Left lung (tissue), 4 donors: ENCODE measurements at regions not wholly inside any gene's neighbourhood (a gene's known extent, or its start where the extent isn't known, plus 50 kb on each side); places are given as distances from the start of the nearest gene placed in this dataset.

Source experiments
- ATAC-seq: fragments of 200-7000 bp; cut with Tn5 transposase; one replicate; pipeline ENCODE4 v1.9.1; 2020; ENCODE audit warnings: moderate library complexity
- DNase-seq, 4 donors: peaks; one replicate each; pipeline ENCODE4 v3.0.0-alpha.2; 2013 to 2020
- H3K27ac ChIP-seq, 2 donors: fragments of 200-600 bp; sonication (generic) in 1 of 2; one replicate each; pipeline versions ENCODE4 v1.5.0 to v1.8.0; 2020 to 2021
- H3K27me3 ChIP-seq, 2 donors: fragments of 200-600 bp; sonication (generic) in 1 of 2; one replicate each; pipeline versions ENCODE4 v1.5.0 to v1.8.0; 2020 to 2021
- H3K36me3 ChIP-seq, 2 donors: fragments of 200-600 bp; sonication (generic) in 1 of 2; one replicate each; pipeline versions ENCODE4 v1.5.0 to v1.8.0; 2020 to 2021
- H3K4me1 ChIP-seq, 2 donors: fragments of 200-600 bp; one replicate each; pipeline ENCODE4 v1.8.0; 2021
- H3K4me3 ChIP-seq, 2 donors: fragments of 200-600 bp; sonication (generic) in 1 of 2; one replicate each; pipeline versions ENCODE4 v1.5.0 to v1.8.0; 2020 to 2021; ENCODE audit warnings: mild to moderate bottlenecking in 1 of 2
- H3K9me3 ChIP-seq, 2 donors: fragments of 200-600 bp; sonication (generic) in 1 of 2; one replicate each; pipeline versions ENCODE4 v1.5.0 to v1.8.0; 2020 to 2021
- intact Hi-C, 2 donors: fragments of 100-400 bp; cut with DNase I; formaldehyde crosslinking; loops; one replicate each; pipeline versions ENCODE4 v1.11.2 to v1.14.2; 2022
- TF ChIP-seq, protein P1 (sequence below), 2 donors: fragments of 200-600 bp; sonication (generic) in 1 of 2; IDR thresholded peaks; one replicate each; pipeline versions ENCODE4 v1.5.0 to v1.8.0; 2021; ENCODE audit warnings: antibody characterized with exemption in 2 of 2
- donor health status: DM: no; HTN: yes; CAD: no.
- donor health status: DM: no; HTN: no; CAD: no.

DNA sequence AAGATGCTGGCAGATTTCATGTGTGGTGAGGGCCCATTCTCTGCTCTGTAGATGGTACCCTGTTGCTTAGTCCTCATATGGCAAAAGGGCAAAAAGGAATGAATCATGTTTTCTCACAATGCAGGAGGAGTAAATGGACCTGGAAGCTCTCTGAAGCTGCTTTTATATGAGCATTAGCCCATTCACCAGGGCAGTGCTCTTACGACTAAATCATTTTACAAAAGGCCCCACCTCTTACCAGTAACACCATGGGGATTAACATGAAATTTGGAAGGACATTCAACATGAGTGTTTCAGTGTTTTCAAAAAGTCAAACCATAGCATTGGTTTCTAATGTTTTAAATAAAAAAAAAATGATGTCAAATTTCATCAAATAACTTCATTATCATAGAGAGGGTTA lies 495.7 kb upstream of the CBLB start:
- TF ChIP-seq, protein P1, sequence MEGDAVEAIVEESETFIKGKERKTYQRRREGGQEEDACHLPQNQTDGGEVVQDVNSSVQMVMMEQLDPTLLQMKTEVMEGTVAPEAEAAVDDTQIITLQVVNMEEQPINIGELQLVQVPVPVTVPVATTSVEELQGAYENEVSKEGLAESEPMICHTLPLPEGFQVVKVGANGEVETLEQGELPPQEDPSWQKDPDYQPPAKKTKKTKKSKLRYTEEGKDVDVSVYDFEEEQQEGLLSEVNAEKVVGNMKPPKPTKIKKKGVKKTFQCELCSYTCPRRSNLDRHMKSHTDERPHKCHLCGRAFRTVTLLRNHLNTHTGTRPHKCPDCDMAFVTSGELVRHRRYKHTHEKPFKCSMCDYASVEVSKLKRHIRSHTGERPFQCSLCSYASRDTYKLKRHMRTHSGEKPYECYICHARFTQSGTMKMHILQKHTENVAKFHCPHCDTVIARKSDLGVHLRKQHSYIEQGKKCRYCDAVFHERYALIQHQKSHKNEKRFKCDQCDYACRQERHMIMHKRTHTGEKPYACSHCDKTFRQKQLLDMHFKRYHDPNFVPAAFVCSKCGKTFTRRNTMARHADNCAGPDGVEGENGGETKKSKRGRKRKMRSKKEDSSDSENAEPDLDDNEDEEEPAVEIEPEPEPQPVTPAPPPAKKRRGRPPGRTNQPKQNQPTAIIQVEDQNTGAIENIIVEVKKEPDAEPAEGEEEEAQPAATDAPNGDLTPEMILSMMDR (IDR thresholded peaks at IDR 0.05): no peak
- Histone ChIP-seq H3K4me3 (no peak overlapping the region), H3K36me3 (no peaks in the 10 kb centered on the region), H3K27me3 (no peaks in the 10 kb centered on the region), H3K9me3 (peaks cover 0 to 6% of the 10 kb centered on the region in 2 donors), H3K27ac (no peak overlapping the region), H3K4me1 (no peaks in the 10 kb centered on the region)
- DNase-seq (no peak), ATAC-seq (no peak)
- intact Hi-C loops: no loop called here

DNA sequence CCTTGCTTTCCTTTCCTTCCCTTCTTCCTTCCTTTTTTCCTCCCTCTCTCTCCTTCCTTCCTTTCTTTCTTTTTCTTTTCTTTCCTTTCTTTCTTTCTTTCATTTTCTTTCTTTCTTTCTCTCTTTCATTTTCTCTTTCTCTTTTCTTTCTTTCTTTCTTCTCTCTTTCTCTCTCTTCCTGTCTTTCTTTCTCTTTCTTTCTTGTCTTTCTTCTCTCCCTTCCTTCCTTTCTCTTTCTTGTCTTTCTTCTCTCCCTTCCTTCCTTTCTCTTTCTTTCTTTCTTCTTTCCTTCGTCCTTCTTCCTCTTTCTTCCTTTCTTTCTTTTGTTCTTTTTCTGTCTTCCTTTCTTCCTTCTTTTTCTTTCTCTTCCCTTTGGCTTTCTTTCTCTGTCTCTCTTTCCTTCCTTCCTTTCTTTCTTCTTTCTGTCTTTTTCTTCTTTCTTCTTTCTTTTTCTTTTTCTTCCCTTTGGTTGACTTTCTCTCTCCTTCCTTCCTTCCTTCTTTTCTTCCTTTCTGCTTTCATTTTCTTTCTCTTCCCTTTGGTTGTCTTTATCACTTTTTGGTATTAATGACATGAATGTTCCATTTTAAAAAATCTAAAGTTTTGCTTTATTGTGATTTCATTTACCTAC lies 496.4 kb upstream of the CBLB start:
- ATAC-seq: no peak
- Histone ChIP-seq H3K27ac (no peak overlapping the region), H3K4me3 (no peak overlapping the region), H3K36me3 (no peaks in the 10 kb centered on the region), H3K27me3 (no peaks in the 10 kb centered on the region), H3K4me1 (no peaks in the 10 kb centered on the region), H3K9me3 (peaks cover 0 to 4% of the 10 kb centered on the region in 2 donors)
- TF ChIP-seq, protein P1 (IDR thresholded peaks at IDR 0.05): no peak
- intact Hi-C loops: no loop called here
- no peak for DNase-seq

DNA sequence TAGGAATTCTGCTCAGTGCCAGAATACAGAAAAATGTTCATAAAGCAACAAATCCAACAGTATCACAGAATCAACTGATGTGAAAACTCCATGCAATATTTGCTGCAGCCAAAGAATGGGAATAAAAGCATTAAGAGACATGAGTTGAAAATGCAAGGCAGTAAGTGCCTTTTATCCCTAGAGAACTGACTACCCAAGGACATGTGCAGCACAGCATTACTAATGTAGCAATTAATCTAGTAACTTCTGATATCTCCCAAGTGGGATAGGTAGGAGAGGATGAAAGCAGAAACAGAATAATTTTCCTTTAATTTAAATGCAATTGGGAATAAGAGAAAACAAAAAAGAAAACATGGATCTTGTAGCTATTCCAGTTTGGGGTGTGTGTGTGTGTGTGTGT lies 497.5 kb upstream of the CBLB start:
- DNase-seq (no peak), ATAC-seq (no peak)
- H3K36me3 ChIP-seq: no peaks in the 10 kb centered on the region
- peaks cover 0 to 4% of the 10 kb centered on the region in 2 donors for H3K9me3 ChIP-seq
- no peaks in the 10 kb centered on the region for H3K27me3 ChIP-seq
- intact Hi-C loops: no loop called here
- H3K27ac ChIP-seq: no peak overlapping the region
- no peaks in the 10 kb centered on the region for H3K4me1 ChIP-seq
- TF ChIP-seq, protein P1 (IDR thresholded peaks at IDR 0.05): no peak
- no peak overlapping the region for H3K4me3 ChIP-seq

DNA sequence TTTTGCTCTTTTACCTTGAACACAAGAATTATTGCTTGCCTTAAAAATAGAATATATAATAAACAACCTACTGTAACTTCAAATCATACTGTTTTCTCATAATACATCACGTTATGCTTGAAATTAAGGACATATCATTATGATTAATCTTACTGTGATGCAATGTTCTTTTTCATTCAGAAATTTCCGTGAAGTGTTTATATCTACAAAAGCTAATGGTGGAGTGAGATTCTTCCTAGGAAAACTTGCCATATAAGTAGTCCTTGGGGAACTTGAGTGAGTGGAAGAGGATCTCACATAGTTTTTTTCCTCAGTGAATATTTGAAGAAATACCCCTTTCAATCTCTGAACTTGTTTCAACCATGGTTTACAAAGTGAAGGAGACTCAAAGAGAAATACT lies 498.7 kb upstream of the CBLB start:
- DNase-seq: no peak
- intact Hi-C loops: no loop called here
- no peaks in the 10 kb centered on the region for H3K9me3 ChIP-seq
- no peaks in the 10 kb centered on the region for H3K36me3 ChIP-seq
- H3K4me3 ChIP-seq: no peak overlapping the region
- no peaks in the 10 kb centered on the region for H3K4me1 ChIP-seq
- TF ChIP-seq, protein P1 (IDR thresholded peaks at IDR 0.05): no peak
- no peaks in the 10 kb centered on the region for H3K27me3 ChIP-seq
- ATAC-seq: no peak
- no peak overlapping the region for H3K27ac ChIP-seq

DNA sequence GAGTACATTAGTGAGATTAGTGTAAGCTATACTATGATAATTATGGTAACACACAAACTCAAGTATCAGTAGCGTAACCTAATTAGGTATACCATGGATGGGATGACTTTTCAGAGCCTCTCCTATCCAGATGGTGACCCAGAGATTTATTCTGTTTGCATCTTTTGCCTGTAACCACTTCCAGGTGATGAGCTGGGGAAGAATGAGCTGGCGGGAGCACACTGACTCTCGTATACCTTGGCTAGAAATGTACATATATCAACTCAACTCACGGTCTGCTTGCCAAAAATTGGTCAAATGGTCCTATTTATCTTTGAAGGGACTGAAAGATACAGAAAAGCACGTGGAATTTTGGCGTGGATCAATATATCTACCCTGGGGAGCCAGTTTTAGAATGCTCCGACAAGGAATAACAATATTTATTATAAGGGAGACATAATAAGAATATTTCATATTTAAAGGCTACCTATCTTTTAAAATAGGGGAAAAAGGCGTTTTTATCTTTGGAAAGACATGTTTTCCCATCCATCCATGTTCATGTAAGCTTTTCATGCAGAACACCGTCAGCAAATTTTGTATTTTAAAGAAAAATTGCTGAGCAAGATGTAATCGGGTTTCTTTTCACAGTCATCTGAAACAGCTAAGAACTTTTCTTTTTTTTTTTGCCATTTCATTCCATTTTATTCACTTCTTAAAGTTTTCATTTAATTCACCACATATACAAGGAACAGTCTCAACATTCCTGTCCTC lies 502.6 kb upstream of the CBLB start:
- Histone ChIP-seq H3K27ac (no peak overlapping the region), H3K4me3 (no peak overlapping the region), H3K27me3 (no peaks in the 10 kb centered on the region), H3K36me3 (no peaks in the 10 kb centered on the region), H3K4me1 (no peaks in the 10 kb centered on the region), H3K9me3 (no peaks in the 10 kb centered on the region)
- TF ChIP-seq, protein P1 (IDR thresholded peaks at IDR 0.05): no peak
- DNase-seq (no peak), ATAC-seq (no peak)
- intact Hi-C loops: no loop called here
